K562 (cell line): ENCODE measurements at regions not wholly inside any gene's neighbourhood (a gene's known extent, or its start where the extent isn't known, plus 50 kb on each side); places are given as distances from the start of the nearest gene placed in this dataset.

ENCODE experiments used
- C11orf30 ChIP-seq: fragments of 450-650 bp; IDR thresholded peaks from 2 replicates; pipeline ENCODE4 v1.6.1; 2016; ENCODE audit warnings: low read depth, mild to moderate bottlenecking
- ETS2 ChIP-seq: IDR thresholded peaks from 2 replicates; pipeline ENCODE4 v1.6.1; 2016; ENCODE audit warnings: borderline replicate concordance, missing genetic modification characterization, mild to moderate bottlenecking, moderate library complexity, missing compliant biosample characterization; ENCODE audit not compliant: poor library complexity, severe bottlenecking
- FOXJ2 ChIP-seq: fragments of 200-800 bp; sonication (Bioruptor generic); IDR thresholded peaks from 2 replicates; pipeline ENCODE4 v1.6.1; 2016; ENCODE audit warnings: missing genetic modification characterization, missing compliant biosample characterization
- GATA2 ChIP-seq: sonication (generic); formaldehyde crosslinking; IDR thresholded peaks from 2 replicates; pipeline ENCODE4 v1.4.0; 2020; ENCODE audit warnings: mild to moderate bottlenecking, missing genetic modification reagents
- MAFK ChIP-seq: IDR thresholded peaks from 2 replicates; pipeline ENCODE4 v1.6.1; 2011; ENCODE audit warnings: low read length, improper control_type of control experiment
- MCM3 ChIP-seq: fragments of 450-650 bp; IDR thresholded peaks from 2 replicates; pipeline ENCODE4 v1.6.1; 2016
- NFE2 ChIP-seq: IDR thresholded peaks from 2 replicates; pipeline ENCODE4 v1.6.1; 2014; ENCODE audit warnings: antibody characterized with exemption, low read depth
- PHB2 ChIP-seq: fragments of 450-650 bp; IDR thresholded peaks from 2 replicates; pipeline ENCODE4 v1.6.1; 2017; ENCODE audit warnings: low read depth
- SIN3B ChIP-seq: fragments of 450-650 bp; IDR thresholded peaks from 2 replicates; pipeline ENCODE4 v1.6.1; 2017; ENCODE audit warnings: low read depth, mild to moderate bottlenecking, moderate library complexity
- SIX5 ChIP-seq, 2 experiments: IDR thresholded peaks; 2 replicates each; pipeline ENCODE4 v1.6.1; 2011; ENCODE audit warnings: low read length in 2 of 2, borderline replicate concordance in 1 of 2, low read depth in 1 of 2, mild to moderate bottlenecking in 1 of 2, moderate library complexity in 1 of 2; ENCODE audit not compliant: insufficient read depth in 1 of 2
- SMAD2 ChIP-seq: fragments of 150-350 bp; IDR thresholded peaks from 2 replicates; pipeline ENCODE4 v1.6.1; 2014; ENCODE audit warnings: low read depth, mild to moderate bottlenecking, low read length
- ZNF197 ChIP-seq: fragments of 200-800 bp; sonication (Bioruptor generic); IDR thresholded peaks from 2 replicates; pipeline ENCODE4 v1.6.1; 2016; ENCODE audit warnings: low read depth, missing genetic modification characterization, missing compliant biosample characterization
- ZNF408 ChIP-seq: fragments of 250-450 bp; sonication (Bioruptor Pico); IDR thresholded peaks from 2 replicates; pipeline ENCODE4 v1.4.0; 2020; ENCODE audit warnings: low read depth, mild to moderate bottlenecking, moderate library complexity
- TF ChIP-seq, protein P1 (sequence below): sonication (generic); formaldehyde crosslinking; IDR thresholded peaks from 2 replicates; pipeline ENCODE4 v1.9.0; 2022; ENCODE audit warnings: mild to moderate bottlenecking, missing genetic modification reagents
- TF ChIP-seq, protein P2 (sequence below): sonication (generic); formaldehyde crosslinking; IDR thresholded peaks from 2 replicates; pipeline ENCODE4 v1.8.1; 2023; ENCODE audit warnings: missing genetic modification reagents, mild to moderate bottlenecking, borderline replicate concordance
- TF ChIP-seq, protein P3 (sequence below): sonication (generic); formaldehyde crosslinking; IDR thresholded peaks from 2 replicates; pipeline ENCODE4 v1.8.1; 2023; ENCODE audit warnings: mild to moderate bottlenecking, missing genetic modification reagents
- TF ChIP-seq, protein P4 (sequence below): fragments of 450-650 bp; IDR thresholded peaks from 2 replicates; pipeline ENCODE4 v1.6.1; 2017; ENCODE audit warnings: antibody characterized with exemption, mild to moderate bottlenecking

DNA sequence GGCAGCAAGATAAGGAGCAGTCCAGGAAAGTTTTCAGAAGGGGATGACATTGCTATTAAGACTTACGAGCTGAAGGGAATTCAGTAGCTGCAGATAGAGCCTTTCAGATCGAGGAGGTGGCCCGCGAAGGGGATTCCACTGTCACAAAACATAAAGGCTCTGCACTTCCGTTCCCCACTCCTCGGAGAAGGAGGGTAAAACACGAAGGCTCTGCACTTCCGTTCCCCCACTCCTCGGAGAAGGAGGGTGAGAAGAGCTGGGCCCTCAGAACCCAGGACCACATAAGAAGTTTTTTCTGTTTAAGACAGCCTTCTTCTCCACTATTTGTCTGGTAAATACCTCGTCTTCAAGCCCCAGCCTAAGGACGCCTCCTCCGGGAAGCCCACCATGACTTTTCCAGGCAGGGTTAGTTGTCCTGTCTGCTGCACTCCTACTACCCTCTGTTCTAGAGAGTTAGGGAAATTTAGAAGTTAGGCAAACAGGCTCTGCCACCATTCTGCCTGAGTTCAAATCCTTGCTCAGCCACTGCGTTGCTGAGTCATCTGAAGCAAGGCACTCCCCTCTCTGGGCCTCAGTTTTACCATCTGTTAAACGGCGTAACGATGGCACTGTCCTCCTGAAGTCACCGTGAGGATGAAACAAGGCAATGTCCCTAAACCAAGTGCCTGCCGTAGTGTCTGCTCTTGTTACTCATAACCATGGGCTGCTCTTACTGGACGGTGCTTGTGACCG, 134.1 kb upstream of the HES1 start (continued):
- TF ChIP-seq SIX5 (IDR thresholded peaks at IDR 0.05; ENCODE audit: borderline replicate concordance in 1 of 2, insufficient read depth in 1 of 2, low read depth in 1 of 2, low read length in 2 of 2), result no peak
- no peak for TF ChIP-seq FOXJ2 (tag)
- no peak for TF ChIP-seq ZNF197 (CRISPR knock-in tag)
- TF ChIP-seq, protein P1, sequence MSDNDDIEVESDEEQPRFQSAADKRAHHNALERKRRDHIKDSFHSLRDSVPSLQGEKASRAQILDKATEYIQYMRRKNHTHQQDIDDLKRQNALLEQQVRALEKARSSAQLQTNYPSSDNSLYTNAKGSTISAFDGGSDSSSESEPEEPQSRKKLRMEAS (CRISPR knock-in tag), result no peak
- peak; percentile 69; the same call in 1 of the 2 replicates for TF ChIP-seq NFE2
- no peak for TF ChIP-seq GATA2 (CRISPR knock-in tag)
- TF ChIP-seq, protein P2, sequence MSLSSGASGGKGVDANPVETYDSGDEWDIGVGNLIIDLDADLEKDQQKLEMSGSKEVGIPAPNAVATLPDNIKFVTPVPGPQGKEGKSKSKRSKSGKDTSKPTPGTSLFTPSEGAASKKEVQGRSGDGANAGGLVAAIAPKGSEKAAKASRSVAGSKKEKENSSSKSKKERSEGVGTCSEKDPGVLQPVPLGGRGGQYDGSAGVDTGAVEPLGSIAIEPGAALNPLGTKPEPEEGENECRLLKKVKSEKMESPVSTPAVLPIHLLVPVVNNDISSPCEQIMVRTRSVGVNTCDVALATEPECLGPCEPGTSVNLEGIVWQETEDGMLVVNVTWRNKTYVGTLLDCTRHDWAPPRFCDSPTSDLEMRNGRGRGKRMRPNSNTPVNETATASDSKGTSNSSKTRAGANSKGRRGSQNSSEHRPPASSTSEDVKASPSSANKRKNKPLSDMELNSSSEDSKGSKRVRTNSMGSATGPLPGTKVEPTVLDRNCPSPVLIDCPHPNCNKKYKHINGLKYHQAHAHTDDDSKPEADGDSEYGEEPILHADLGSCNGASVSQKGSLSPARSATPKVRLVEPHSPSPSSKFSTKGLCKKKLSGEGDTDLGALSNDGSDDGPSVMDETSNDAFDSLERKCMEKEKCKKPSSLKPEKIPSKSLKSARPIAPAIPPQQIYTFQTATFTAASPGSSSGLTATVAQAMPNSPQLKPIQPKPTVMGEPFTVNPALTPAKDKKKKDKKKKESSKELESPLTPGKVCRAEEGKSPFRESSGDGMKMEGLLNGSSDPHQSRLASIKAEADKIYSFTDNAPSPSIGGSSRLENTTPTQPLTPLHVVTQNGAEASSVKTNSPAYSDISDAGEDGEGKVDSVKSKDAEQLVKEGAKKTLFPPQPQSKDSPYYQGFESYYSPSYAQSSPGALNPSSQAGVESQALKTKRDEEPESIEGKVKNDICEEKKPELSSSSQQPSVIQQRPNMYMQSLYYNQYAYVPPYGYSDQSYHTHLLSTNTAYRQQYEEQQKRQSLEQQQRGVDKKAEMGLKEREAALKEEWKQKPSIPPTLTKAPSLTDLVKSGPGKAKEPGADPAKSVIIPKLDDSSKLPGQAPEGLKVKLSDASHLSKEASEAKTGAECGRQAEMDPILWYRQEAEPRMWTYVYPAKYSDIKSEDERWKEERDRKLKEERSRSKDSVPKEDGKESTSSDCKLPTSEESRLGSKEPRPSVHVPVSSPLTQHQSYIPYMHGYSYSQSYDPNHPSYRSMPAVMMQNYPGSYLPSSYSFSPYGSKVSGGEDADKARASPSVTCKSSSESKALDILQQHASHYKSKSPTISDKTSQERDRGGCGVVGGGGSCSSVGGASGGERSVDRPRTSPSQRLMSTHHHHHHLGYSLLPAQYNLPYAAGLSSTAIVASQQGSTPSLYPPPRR (CRISPR knock-in tag), result no peak
- TF ChIP-seq ETS2, result no peak
- peak; percentile 53; the same call in 1 of the 2 replicates for TF ChIP-seq C11orf30
- peak; percentile 4; the same call in 1 of the 2 replicates for TF ChIP-seq MAFK
- TF ChIP-seq MCM3, result no peak
- no peak for TF ChIP-seq SMAD2
- no peak for TF ChIP-seq ZNF408 (CRISPR knock-in tag)
- no peak for TF ChIP-seq PHB2
- TF ChIP-seq, protein P3, sequence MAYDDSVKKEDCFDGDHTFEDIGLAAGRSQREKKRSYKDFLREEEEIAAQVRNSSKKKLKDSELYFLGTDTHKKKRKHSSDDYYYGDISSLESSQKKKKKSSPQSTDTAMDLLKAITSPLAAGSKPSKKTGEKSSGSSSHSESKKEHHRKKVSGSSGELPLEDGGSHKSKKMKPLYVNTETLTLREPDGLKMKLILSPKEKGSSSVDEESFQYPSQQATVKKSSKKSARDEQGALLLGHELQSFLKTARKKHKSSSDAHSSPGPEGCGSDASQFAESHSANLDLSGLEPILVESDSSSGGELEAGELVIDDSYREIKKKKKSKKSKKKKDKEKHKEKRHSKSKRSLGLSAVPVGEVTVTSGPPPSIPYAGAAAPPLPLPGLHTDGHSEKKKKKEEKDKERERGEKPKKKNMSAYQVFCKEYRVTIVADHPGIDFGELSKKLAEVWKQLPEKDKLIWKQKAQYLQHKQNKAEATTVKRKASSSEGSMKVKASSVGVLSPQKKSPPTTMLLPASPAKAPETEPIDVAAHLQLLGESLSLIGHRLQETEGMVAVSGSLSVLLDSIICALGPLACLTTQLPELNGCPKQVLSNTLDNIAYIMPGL, result no peak
- no peak for TF ChIP-seq SIN3B
- TF ChIP-seq, protein P4, sequence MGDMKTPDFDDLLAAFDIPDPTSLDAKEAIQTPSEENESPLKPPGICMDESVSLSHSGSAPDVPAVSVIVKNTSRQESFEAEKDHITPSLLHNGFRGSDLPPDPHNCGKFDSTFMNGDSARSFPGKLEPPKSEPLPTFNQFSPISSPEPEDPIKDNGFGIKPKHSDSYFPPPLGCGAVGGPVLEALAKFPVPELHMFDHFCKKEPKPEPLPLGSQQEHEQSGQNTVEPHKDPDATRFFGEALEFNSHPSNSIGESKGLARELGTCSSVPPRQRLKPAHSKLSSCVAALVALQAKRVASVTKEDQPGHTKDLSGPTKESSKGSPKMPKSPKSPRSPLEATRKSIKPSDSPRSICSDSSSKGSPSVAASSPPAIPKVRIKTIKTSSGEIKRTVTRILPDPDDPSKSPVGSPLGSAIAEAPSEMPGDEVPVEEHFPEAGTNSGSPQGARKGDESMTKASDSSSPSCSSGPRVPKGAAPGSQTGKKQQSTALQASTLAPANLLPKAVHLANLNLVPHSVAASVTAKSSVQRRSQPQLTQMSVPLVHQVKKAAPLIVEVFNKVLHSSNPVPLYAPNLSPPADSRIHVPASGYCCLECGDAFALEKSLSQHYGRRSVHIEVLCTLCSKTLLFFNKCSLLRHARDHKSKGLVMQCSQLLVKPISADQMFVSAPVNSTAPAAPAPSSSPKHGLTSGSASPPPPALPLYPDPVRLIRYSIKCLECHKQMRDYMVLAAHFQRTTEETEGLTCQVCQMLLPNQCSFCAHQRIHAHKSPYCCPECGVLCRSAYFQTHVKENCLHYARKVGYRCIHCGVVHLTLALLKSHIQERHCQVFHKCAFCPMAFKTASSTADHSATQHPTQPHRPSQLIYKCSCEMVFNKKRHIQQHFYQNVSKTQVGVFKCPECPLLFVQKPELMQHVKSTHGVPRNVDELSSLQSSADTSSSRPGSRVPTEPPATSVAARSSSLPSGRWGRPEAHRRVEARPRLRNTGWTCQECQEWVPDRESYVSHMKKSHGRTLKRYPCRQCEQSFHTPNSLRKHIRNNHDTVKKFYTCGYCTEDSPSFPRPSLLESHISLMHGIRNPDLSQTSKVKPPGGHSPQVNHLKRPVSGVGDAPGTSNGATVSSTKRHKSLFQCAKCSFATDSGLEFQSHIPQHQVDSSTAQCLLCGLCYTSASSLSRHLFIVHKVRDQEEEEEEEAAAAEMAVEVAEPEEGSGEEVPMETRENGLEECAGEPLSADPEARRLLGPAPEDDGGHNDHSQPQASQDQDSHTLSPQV, result 0 out of 2 replicates have a peak, but pooled peaks have one; percentile 9
